GM15510 (cell line): ENCODE measurements at regions not wholly inside any gene's neighbourhood (a gene's known extent, or its start where the extent isn't known, plus 50 kb on each side); places are given as distances from the start of the nearest gene placed in this dataset.

ENCODE experiments used
- POLR2A ChIP-seq: IDR thresholded peaks from 3 replicates; pipeline ENCODE4 v1.6.1; 2011; ENCODE audit warnings: borderline replicate concordance; ENCODE audit not compliant: insufficient read length; ENCODE audit errors: extremely low read depth

GRCh38 chr7:25626451-25627131 is 398.3 kb upstream of the NPVF start:
- TF ChIP-seq POLR2A: no peak

- TF ChIP-seq POLR2A: no peak
These were observed 400.2 kb upstream of the NPVF start for GRCh38 chr7:25628446-25628845.

- no peak for TF ChIP-seq POLR2A
These were observed 404.3 kb upstream of the NPVF start for GRCh38 chr7:25632616-25633015.

GRCh38 chr7:25633426-25634036 is 405.2 kb upstream of the NPVF start:
- TF ChIP-seq POLR2A: no peak

GRCh38 chr7:25636168-25636567 is 407.9 kb upstream of the NPVF start:
- no peak for TF ChIP-seq POLR2A

GRCh38 chr7:25636871-25637283 is 408.6 kb upstream of the NPVF start:
- no peak for TF ChIP-seq POLR2A

DNA sequence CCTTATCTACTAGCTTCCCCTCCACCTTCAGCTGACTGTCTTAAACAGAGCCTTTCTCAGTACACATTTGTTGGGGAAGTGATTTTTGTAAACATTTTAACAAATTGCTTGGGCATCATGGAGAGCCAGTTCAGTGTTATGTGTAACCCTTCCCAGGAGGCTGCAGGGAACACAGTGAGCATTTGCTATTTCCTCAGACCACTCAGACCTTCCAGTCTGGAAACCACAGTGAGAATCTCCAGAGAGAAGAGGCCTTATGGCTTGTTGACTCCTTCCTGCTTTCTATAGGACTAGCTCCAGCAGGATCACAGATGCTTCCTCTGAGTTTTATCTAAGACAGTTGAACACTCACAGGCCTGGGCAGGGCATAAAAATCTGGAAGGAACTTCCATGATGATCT is 409.8 kb upstream of the NPVF start:
- no peak for TF ChIP-seq POLR2A

DNA sequence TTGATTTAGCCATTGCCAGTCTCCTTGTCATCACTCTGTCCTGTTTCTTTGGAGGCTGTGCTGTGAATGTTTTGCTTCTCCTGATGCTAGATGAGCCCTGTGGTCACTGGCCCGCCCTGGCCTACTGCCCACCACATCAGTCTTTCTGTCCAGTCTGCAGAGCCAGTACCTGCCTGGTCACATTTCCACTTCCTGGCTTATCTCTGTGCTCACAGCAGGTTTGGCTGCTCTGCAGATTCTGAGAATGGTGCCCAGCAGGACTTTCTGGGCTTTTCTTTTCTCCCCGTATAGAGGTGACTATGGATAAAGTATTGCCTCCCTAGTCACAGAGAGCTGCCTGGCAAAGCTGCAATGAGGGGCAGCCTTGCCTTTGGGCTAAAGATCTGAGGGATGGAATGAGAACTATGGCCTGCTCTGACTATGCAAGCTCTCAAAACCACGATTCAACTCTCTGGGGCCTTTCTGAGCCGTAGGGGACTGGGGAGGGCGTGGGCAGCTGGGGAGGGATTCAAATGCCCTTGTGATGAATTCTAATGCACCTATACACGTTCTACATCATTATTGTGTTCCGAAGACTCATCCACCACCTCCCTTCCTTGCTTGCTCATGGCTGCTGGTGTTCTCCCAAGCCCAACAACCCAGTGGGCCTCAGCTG is 410.4 kb upstream of the NPVF start:
- no peak for TF ChIP-seq POLR2A

GRCh38 chr7:25642849-25643248 is 414.6 kb upstream of the NPVF start:
- TF ChIP-seq POLR2A: no peak

DNA sequence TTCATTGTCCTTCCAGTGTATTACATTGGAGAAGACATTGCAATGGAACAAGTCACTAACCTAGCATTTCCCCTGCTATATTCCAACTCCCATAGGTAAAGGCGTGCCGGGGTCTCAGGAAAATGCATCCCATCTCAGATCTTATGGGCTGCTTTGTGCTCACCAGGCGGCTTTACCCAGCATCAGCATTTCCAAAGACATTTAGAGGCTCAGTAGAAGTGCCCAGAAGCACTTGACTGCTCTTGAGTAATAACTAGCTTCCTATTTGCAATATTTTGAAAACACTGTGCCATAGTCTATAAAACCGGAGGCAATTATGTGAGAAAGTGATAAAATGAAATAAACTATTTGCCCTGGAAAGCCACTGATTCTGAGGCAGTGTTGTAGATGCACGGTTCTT is 415.0 kb upstream of the NPVF start:
- no peak for TF ChIP-seq POLR2A

DNA sequence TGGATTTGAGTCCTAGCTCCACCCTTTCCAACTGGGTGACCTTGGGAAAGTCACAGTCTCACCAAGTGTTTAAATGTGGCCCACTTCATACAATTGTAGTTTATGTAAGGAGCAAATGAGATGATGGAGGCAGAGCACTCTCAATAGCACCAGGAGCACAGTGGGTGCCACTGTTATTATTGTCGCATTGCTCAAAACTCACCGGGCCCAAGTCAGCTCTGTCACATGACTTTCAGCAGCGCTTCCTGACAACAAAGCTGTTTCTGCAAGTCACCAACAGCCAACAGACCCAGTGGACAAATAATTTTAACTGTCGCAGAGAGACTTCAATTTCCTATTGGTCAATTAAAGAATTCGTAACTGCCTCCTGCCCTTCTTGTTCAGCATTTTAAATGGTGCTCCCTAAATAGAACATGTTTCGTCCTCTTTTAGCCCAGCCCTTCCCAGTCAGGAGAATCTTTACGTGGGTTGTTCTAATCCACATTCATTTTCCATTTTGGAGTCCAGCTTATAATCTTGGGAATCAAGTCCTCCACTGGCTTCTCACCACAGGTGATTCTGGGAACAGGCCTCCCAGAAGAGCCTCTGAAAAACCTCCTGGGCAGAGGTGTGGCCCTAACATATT is 415.6 kb upstream of the NPVF start:
- TF ChIP-seq POLR2A: no peak

- TF ChIP-seq POLR2A: no peak
These were observed 418.6 kb upstream of the NPVF start for GRCh38 chr7:25646726-25647413.

- no peak for TF ChIP-seq POLR2A
These were observed 419.6 kb upstream of the NPVF start for GRCh38 chr7:25647872-25648271.

- TF ChIP-seq POLR2A: no peak
These were observed 424.1 kb upstream of the NPVF start for GRCh38 chr7:25652366-25652765.

DNA sequence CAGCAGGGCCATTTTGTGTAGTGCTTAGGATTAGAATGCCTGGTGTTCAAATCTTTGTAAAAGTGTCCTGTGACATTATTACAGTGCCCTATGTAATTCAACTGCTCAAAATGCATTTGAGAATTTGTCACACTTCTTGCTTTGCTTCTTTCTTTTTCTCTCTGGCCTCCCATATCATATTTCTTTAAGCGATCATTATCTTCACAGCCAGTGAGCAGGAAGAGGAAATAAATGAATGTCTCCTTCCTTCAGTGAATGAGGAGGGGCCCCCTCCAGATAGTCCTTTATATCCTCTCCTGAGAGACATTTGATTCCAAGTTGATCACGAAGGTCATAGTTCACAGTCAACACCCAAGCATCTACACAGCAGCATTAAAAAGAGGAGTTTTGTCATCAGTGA is 425.1 kb upstream of the NPVF start:
- no peak for TF ChIP-seq POLR2A
